ENCODE measurements at regions not wholly inside any gene's neighbourhood (a gene's known extent, or its start where the extent isn't known, plus 50 kb on each side); places are given as distances from the start of the nearest gene placed in this dataset.

GRCh38 chr14:61167642-61168041 lies 113.5 kb downstream of the TMEM30B start:
- Histone ChIP-seq H4K20me1 (ENCODE audit: insufficient read depth, poor library complexity, severe bottlenecking) (no peaks in the 10 kb centered on the region), H3K4me3 (no peak overlapping the region), H3K79me2 (no peaks in the 10 kb centered on the region), H3K36me3 (replicated peaks; ENCODE audit: insufficient read depth, low read depth) (no peaks in the 10 kb centered on the region), H3K27ac (no peak overlapping the region), H2AFZ (no peak overlapping the region), H3K4me1 (ENCODE audit: insufficient read depth) (no peaks in the 10 kb centered on the region), H3K4me2 (no peak overlapping the region), H3K27me3 (no peaks in the 10 kb centered on the region), H3K9me2 (replicated peaks; ENCODE audit: insufficient read depth) (no peaks in the 10 kb centered on the region), H3K9me3 (ENCODE audit: low read depth) (peaks cover 4% of the 10 kb centered on the region)
- TF ChIP-seq EZH2 (IDR thresholded peaks at IDR 0.05; ENCODE audit: borderline replicate concordance): no peak
- TF ChIP-seq EZH2phosphoT487 (IDR thresholded peaks at IDR 0.05; ENCODE audit: low read depth, severe bottlenecking, unreplicated experiment): no peak
- TF ChIP-seq CTCF (IDR thresholded peaks at IDR 0.05; ENCODE audit: poor library complexity): no peak
- DNase-seq (ENCODE audit: low spot score): no peak
- 88% methylated on average over 1 of the region's 1 CpG for WGBS (ENCODE audit: low lambda C conversion rate, missing lambda C conversion rate)

- H3K4me1 ChIP-seq (ENCODE audit: insufficient read depth): no peaks in the 10 kb centered on the region
- 89% methylated on average over 2 of the region's 2 CpGs for WGBS (ENCODE audit: low lambda C conversion rate, missing lambda C conversion rate)
- H3K4me3 ChIP-seq: no peak overlapping the region
- DNase-seq (ENCODE audit: low spot score): no peak
- H3K36me3 ChIP-seq (replicated peaks; ENCODE audit: insufficient read depth, low read depth): no peaks in the 10 kb centered on the region
- TF ChIP-seq EZH2phosphoT487 (IDR thresholded peaks at IDR 0.05; ENCODE audit: low read depth, severe bottlenecking, unreplicated experiment) (no peak), EZH2 (IDR thresholded peaks at IDR 0.05; ENCODE audit: borderline replicate concordance) (no peak), CTCF (IDR thresholded peaks at IDR 0.05; ENCODE audit: poor library complexity) (no peak)
- H4K20me1 ChIP-seq (ENCODE audit: insufficient read depth, poor library complexity, severe bottlenecking): no peaks in the 10 kb centered on the region
- no peak overlapping the region for H2AFZ ChIP-seq
- no peaks in the 10 kb centered on the region for H3K79me2 ChIP-seq
- no peaks in the 10 kb centered on the region for H3K27me3 ChIP-seq
- no peak overlapping the region for H3K4me2 ChIP-seq
- H3K27ac ChIP-seq: no peak overlapping the region
- H3K9me3 ChIP-seq (ENCODE audit: low read depth): peaks cover 4% of the 10 kb centered on the region
- H3K9me2 ChIP-seq (replicated peaks; ENCODE audit: insufficient read depth): no peaks in the 10 kb centered on the region
These were observed 120.3 kb downstream of the TMEM30B start for GRCh38 chr14:61160798-61161197.

GRCh38 chr14:61154641-61155040 lies 126.5 kb downstream of the TMEM30B start:
- no peaks in the 10 kb centered on the region for H4K20me1 ChIP-seq (ENCODE audit: insufficient read depth, poor library complexity, severe bottlenecking)
- H3K9me2 ChIP-seq (replicated peaks; ENCODE audit: insufficient read depth): no peaks in the 10 kb centered on the region
- H3K4me1 ChIP-seq (ENCODE audit: insufficient read depth): no peaks in the 10 kb centered on the region
- H3K36me3 ChIP-seq (replicated peaks; ENCODE audit: insufficient read depth, low read depth): no peaks in the 10 kb centered on the region
- no peak overlapping the region for H2AFZ ChIP-seq
- H3K27ac ChIP-seq: peak overlapping the region; percentile 20
- H3K79me2 ChIP-seq: no peaks in the 10 kb centered on the region
- no peak for DNase-seq (ENCODE audit: low spot score)
- no peak for TF ChIP-seq CTCF (IDR thresholded peaks at IDR 0.05; ENCODE audit: poor library complexity)
- no peak for TF ChIP-seq EZH2 (IDR thresholded peaks at IDR 0.05; ENCODE audit: borderline replicate concordance)
- TF ChIP-seq EZH2phosphoT487 (IDR thresholded peaks at IDR 0.05; ENCODE audit: low read depth, severe bottlenecking, unreplicated experiment): no peak
- no peaks in the 10 kb centered on the region for H3K27me3 ChIP-seq
- H3K4me2 ChIP-seq: no peak overlapping the region
- no peak overlapping the region for H3K4me3 ChIP-seq
- WGBS (ENCODE audit: low lambda C conversion rate, missing lambda C conversion rate): 62% methylated on average over 2 of the region's 2 CpGs
- no peaks in the 10 kb centered on the region for H3K9me3 ChIP-seq (ENCODE audit: low read depth)

All from hepatocyte (in vitro differentiated cells).